Mesendoderm (in vitro differentiated cells): ENCODE measurements at regions not wholly inside any gene's neighbourhood (a gene's known extent, or its start where the extent isn't known, plus 50 kb on each side); places are given as distances from the start of the nearest gene placed in this dataset.
A peak's percentile ranks its signal among the peaks of the same experiment; 100 is the strongest.

Source experiments
- DNase-seq: peaks from one replicate; pipeline ENCODE4 v3.0.0; 2013
- H2AK5ac ChIP-seq: 2 replicates; pipeline ENCODE4 v1.6.1; 2013; ENCODE audit warnings: low read length, inconsistent platforms
- H2BK120ac ChIP-seq: 2 replicates; pipeline ENCODE4 v1.6.1; 2013; ENCODE audit warnings: low read depth, mild to moderate bottlenecking, low read length, moderate library complexity, mixed read lengths
- H2BK15ac ChIP-seq: replicated peaks from 2 replicates; pipeline ENCODE4 v1.6.1; 2013; ENCODE audit warnings: low read depth, mild to moderate bottlenecking, moderate library complexity
- H2BK5ac ChIP-seq: 2 replicates; pipeline ENCODE4 v1.6.1; 2013; ENCODE audit warnings: low read length, inconsistent platforms
- H3K18ac ChIP-seq: 2 replicates; pipeline ENCODE4 v1.6.1; 2013; ENCODE audit warnings: mild to moderate bottlenecking, low read length, mixed read lengths
- H3K23ac ChIP-seq: one replicate; pipeline ENCODE4 v1.6.1; 2013; ENCODE audit warnings: low read length
- H3K27ac ChIP-seq: 2 replicates; pipeline ENCODE4 v1.5.1; 2013; ENCODE audit warnings: low read depth, mild to moderate bottlenecking, inconsistent platforms, low read length, moderate library complexity
- H3K27me3 ChIP-seq: 2 replicates; pipeline ENCODE4 v1.6.1; 2013; ENCODE audit warnings: low read length, control low read depth, mild to moderate bottlenecking, inconsistent platforms; ENCODE audit not compliant: insufficient read depth, poor library complexity
- H3K36me3 ChIP-seq: 2 replicates; pipeline ENCODE4 v1.6.1; 2013; ENCODE audit warnings: low read length, inconsistent platforms; ENCODE audit not compliant: control insufficient read depth, insufficient read depth
- H3K4ac ChIP-seq: one replicate; pipeline ENCODE4 v1.6.1; 2013; ENCODE audit warnings: low read depth, mild to moderate bottlenecking, low read length, moderate library complexity
- H3K4me1 ChIP-seq: 2 replicates; pipeline ENCODE4 v1.6.1; 2013; ENCODE audit warnings: low read depth, low read length, inconsistent platforms; ENCODE audit not compliant: control insufficient read depth
- H3K4me2 ChIP-seq: 2 replicates; pipeline ENCODE4 v1.6.1; 2013; ENCODE audit warnings: low read length
- H3K4me3 ChIP-seq: 2 replicates; pipeline ENCODE4 v1.5.1; 2013; ENCODE audit warnings: mild to moderate bottlenecking, low read length
- H3K56ac ChIP-seq: one replicate; pipeline ENCODE4 v1.6.1; 2013; ENCODE audit warnings: low read length
- H3K79me1 ChIP-seq: 2 replicates; pipeline ENCODE4 v1.6.1; 2013; ENCODE audit warnings: low read length, inconsistent platforms
- H3K79me2 ChIP-seq: 2 replicates; pipeline ENCODE4 v1.6.1; 2013; ENCODE audit warnings: mild to moderate bottlenecking, low read length; ENCODE audit not compliant: control insufficient read depth, insufficient read depth
- H3K9ac ChIP-seq: 2 replicates; pipeline ENCODE4 v1.6.1; 2013; ENCODE audit warnings: low read length, inconsistent platforms
- H4K5ac ChIP-seq: one replicate; pipeline ENCODE4 v1.6.1; 2013; ENCODE audit warnings: low read length
- H4K8ac ChIP-seq: one replicate; pipeline ENCODE4 v1.6.1; 2013; ENCODE audit warnings: low read depth, mild to moderate bottlenecking, control low read depth, low read length, moderate library complexity
- WGBS: extraction: QIAGEN DNeasy Blood & Tissue Kit; methylation state at CpG from one replicate; pipeline ENCODE4 v1.1.7; 2013; ENCODE audit warnings: low lambda C conversion rate, missing lambda C conversion rate; ENCODE audit not compliant: insufficient coverage; ENCODE audit errors: extremely low coverage; 5-methylcytosine and 5-hydroxymethylcytosine counted together

DNA sequence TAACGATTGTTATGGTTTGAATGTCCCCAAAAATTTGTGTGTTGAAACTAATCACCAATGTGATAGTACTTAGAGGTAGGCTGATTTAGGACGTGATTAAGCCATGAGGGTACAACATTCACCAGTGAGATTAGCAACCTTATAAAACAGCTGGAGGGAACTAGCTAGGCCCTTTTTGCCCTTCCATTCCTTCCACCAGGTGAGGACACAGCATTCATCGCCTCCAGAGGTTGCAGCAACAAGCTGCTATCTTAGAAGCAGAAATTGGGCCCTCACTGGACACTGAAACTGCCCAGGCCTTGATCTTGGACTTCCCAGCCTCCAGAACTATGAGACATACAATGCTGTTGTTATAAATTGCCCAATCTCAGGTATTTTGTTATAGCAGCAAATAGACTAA, 340.7 kb upstream of the JARID2 start:
- H4K5ac ChIP-seq, result no peak overlapping the region
- no peak overlapping the region for H2BK5ac ChIP-seq
- WGBS, result no CpG with 5 or more reads among the region's 3 CpGs
- no peak overlapping the region for H3K27ac ChIP-seq
- H2AK5ac ChIP-seq, result no peak overlapping the region
- no peak overlapping the region for H3K56ac ChIP-seq
- peak; percentile 27 for DNase-seq
- H3K79me1 ChIP-seq, result no peaks in the 10 kb centered on the region
- no peak overlapping the region for H3K4me3 ChIP-seq
- H3K23ac ChIP-seq, result no peak overlapping the region
- no peaks in the 10 kb centered on the region for H3K27me3 ChIP-seq
- no peaks in the 10 kb centered on the region for H3K79me2 ChIP-seq
- no peak overlapping the region for H3K18ac ChIP-seq
- H2BK120ac ChIP-seq, result no peak overlapping the region
- no peak overlapping the region for H4K8ac ChIP-seq
- H3K4me1 ChIP-seq, result no peaks in the 10 kb centered on the region
- no peak overlapping the region for H3K4ac ChIP-seq
- no peak overlapping the region for H3K4me2 ChIP-seq
- no peak overlapping the region for H2BK15ac ChIP-seq
- H3K9ac ChIP-seq, result no peak overlapping the region
- no peaks in the 10 kb centered on the region for H3K36me3 ChIP-seq

DNA sequence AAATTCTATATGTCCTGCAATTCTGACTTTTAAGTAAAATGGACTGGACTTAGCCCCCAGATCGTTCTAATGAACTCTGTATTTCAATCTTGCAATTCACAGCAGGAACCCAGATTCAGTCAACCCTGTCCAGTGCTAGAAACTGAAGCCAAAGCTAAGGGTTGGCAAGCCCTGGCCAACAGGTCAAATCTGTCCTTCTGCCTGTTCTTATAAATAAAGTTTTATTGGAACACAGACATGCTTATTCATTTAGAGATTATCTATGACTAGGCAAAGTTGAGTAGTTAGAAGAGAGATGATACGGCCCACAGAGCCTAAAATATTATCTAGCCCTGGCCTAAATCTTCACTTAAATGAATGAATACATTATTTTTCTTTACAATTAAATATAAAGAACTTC, 339.2 kb upstream of the JARID2 start:
- no peak overlapping the region for H3K18ac ChIP-seq
- no peaks in the 10 kb centered on the region for H3K79me1 ChIP-seq
- no peak overlapping the region for H2BK120ac ChIP-seq
- H3K27me3 ChIP-seq, result no peaks in the 10 kb centered on the region
- no CpG with 5 or more reads among the region's 2 CpGs for WGBS
- no peak overlapping the region for H2AK5ac ChIP-seq
- H3K4ac ChIP-seq, result no peak overlapping the region
- no peak overlapping the region for H3K23ac ChIP-seq
- no peaks in the 10 kb centered on the region for H3K4me1 ChIP-seq
- no peak overlapping the region for H3K4me2 ChIP-seq
- H3K27ac ChIP-seq, result no peak overlapping the region
- no peak overlapping the region for H3K9ac ChIP-seq
- H3K56ac ChIP-seq, result no peak overlapping the region
- H2BK5ac ChIP-seq, result no peak overlapping the region
- no peak overlapping the region for H3K4me3 ChIP-seq
- H4K5ac ChIP-seq, result no peak overlapping the region
- H3K79me2 ChIP-seq, result no peaks in the 10 kb centered on the region
- H2BK15ac ChIP-seq, result no peak overlapping the region
- H3K36me3 ChIP-seq, result no peaks in the 10 kb centered on the region
- no peak for DNase-seq
- H4K8ac ChIP-seq, result no peak overlapping the region

DNA sequence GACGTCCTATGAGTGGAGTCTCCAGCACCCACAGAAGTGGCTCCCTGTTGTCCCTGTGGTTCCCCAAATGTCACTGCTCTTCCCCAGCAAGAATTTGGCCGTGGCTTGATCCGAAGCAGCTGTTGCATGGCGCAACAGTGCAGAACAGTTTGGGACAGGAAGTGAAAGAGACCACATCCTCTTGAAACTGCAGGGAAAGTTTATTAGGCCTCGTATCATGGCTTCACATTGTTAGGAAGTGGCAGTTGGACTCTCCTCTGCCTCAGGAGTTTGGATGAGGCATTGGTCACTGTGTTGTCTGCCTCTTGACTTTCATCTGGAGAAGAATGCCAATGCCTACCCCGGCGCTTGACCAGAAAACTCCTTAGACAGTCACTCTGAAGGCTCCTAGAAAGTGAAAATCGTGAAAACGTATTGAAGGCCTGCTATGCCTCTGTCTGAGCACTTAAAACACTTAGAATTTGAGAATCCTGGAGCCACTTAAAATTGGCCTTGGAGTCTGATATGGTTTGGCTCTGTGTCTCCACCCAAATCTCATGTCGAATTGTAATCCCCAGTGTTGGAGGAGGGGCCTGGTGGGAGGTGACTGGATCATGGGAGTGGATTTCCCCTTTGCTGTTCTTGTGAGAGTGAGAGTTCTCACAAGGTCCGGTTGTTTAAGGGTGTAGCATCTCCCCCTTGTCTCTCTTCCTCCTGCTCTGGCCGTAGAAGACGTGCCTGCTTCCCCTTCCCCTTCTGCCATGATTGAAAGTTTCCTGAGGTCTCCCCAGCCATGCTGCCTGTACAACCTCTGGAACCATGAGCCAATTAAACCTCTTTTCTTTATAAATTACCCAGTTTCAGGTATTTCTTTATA, 334.9 kb upstream of the JARID2 start:
- WGBS, result no CpG with 5 or more reads among the region's 13 CpGs
- no peak for DNase-seq

DNA sequence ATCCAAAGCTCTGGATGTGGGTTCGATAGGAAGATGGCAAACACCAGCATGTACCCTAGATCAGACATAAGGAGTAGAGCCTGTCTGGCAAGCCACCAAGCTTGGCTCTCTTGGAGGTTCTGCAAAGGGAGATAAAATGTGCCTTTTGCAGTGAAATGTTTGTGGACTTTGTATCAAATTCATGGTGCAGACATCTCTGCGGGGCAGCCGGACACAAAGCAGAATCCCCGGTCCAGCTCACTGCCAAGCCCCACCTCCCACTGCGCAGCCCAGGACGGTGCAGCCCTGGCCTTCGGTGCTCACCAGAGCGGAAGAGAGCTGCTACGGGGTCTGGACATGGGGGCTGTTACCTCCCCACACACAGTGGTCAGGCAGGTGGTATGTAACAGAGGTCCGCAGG, 333.6 kb upstream of the JARID2 start:
- Histone ChIP-seq H3K9ac (no peak overlapping the region), H2BK120ac (no peak overlapping the region), H3K18ac (no peak overlapping the region), H3K79me2 (no peaks in the 10 kb centered on the region), H3K27me3 (no peaks in the 10 kb centered on the region), H3K79me1 (no peaks in the 10 kb centered on the region), H3K4ac (no peak overlapping the region), H3K36me3 (no peaks in the 10 kb centered on the region), H4K5ac (no peak overlapping the region), H2BK5ac (no peak overlapping the region), H2AK5ac (no peak overlapping the region), H3K23ac (no peak overlapping the region), H3K56ac (no peak overlapping the region), H3K4me3 (no peak overlapping the region), H3K27ac (no peak overlapping the region), H4K8ac (no peak overlapping the region), H3K4me1 (no peaks in the 10 kb centered on the region), H2BK15ac (no peak overlapping the region), H3K4me2 (no peak overlapping the region)
- no CpG with 5 or more reads among the region's 10 CpGs for WGBS
- no peak for DNase-seq

More for the DNA sequence above, 334.9 kb upstream of the JARID2 start:
- no peak overlapping the region for H3K4ac ChIP-seq
- H2BK15ac ChIP-seq, result no peak overlapping the region
- H4K8ac ChIP-seq, result no peak overlapping the region
- no peaks in the 10 kb centered on the region for H3K36me3 ChIP-seq
- no peak overlapping the region for H2BK120ac ChIP-seq
- no peaks in the 10 kb centered on the region for H3K27me3 ChIP-seq
- no peak overlapping the region for H3K23ac ChIP-seq
- H3K56ac ChIP-seq, result no peak overlapping the region
- H3K79me2 ChIP-seq, result no peaks in the 10 kb centered on the region
- H3K4me2 ChIP-seq, result no peak overlapping the region
- H3K9ac ChIP-seq, result no peak overlapping the region
- H3K4me1 ChIP-seq, result no peaks in the 10 kb centered on the region
- H3K4me3 ChIP-seq, result no peak overlapping the region
- H3K27ac ChIP-seq, result no peak overlapping the region
- H3K79me1 ChIP-seq, result no peaks in the 10 kb centered on the region
- no peak overlapping the region for H2BK5ac ChIP-seq
- H4K5ac ChIP-seq, result no peak overlapping the region
- H3K18ac ChIP-seq, result no peak overlapping the region
- H2AK5ac ChIP-seq, result no peak overlapping the region

DNA sequence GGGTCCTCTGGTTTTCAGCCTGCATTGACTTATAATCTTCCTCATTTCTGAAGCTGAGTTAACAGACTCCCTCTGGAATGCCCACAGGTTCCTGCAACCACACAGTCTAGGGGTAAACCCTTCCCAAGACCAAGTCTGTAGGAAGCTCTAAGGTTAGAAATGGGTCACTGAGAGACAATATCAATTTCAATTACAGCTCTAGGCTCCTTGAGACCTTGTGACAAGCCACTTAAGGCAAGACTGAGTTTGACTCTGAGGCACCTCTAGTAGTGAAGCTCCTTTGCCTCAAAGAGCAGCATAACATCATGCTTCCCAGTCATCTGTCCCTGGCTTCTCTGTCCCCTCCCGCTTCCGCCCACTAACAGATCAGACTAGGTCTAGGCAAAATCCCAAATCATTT, 333.2 kb upstream of the JARID2 start:
- H3K23ac ChIP-seq, result no peak overlapping the region
- WGBS, result no CpG with 5 or more reads among the region's 2 CpGs
- H3K36me3 ChIP-seq, result no peaks in the 10 kb centered on the region
- H3K18ac ChIP-seq, result no peak overlapping the region
- no peaks in the 10 kb centered on the region for H3K27me3 ChIP-seq
- H3K9ac ChIP-seq, result no peak overlapping the region
- H2AK5ac ChIP-seq, result no peak overlapping the region
- H3K4me2 ChIP-seq, result no peak overlapping the region
- H3K4me1 ChIP-seq, result no peaks in the 10 kb centered on the region
- H2BK15ac ChIP-seq, result no peak overlapping the region
- no peak overlapping the region for H2BK5ac ChIP-seq
- no peak overlapping the region for H3K27ac ChIP-seq
- H3K56ac ChIP-seq, result no peak overlapping the region
- H2BK120ac ChIP-seq, result no peak overlapping the region
- no peak overlapping the region for H4K8ac ChIP-seq
- no peak overlapping the region for H3K4me3 ChIP-seq
- H3K4ac ChIP-seq, result no peak overlapping the region
- H3K79me1 ChIP-seq, result no peaks in the 10 kb centered on the region
- no peak overlapping the region for H4K5ac ChIP-seq
- H3K79me2 ChIP-seq, result no peaks in the 10 kb centered on the region
- no peak for DNase-seq

DNA sequence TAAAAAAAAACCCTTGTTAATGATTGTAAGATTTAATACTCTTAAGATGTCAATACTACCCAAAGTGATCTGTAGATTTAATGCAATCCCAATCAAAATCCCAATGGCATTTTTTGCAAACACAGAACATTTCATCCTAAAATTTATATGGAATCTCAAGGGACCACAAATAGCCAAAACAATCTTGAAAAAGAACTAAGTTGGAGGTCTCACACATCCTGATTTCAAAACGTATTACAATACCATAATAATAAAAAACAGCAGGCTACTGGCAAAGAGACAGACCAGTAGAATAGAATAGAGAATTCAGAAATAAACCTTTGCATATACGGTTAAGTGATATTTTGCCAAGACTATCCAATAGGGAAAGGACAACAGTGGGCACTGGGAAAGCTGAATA, 331.9 kb upstream of the JARID2 start:
- Histone ChIP-seq H3K27ac (no peak overlapping the region), H3K79me1 (no peaks in the 10 kb centered on the region), H3K56ac (no peak overlapping the region), H3K79me2 (no peaks in the 10 kb centered on the region), H2BK15ac (no peak overlapping the region), H3K18ac (no peak overlapping the region), H4K8ac (no peak overlapping the region), H3K4me1 (no peaks in the 10 kb centered on the region), H4K5ac (no peak overlapping the region), H3K4me3 (no peak overlapping the region), H3K4me2 (no peak overlapping the region), H3K36me3 (no peaks in the 10 kb centered on the region), H2BK120ac (no peak overlapping the region), H3K4ac (no peak overlapping the region), H2AK5ac (no peak overlapping the region), H3K27me3 (no peaks in the 10 kb centered on the region), H3K23ac (no peak overlapping the region), H3K9ac (no peak overlapping the region), H2BK5ac (no peak overlapping the region)
- DNase-seq, result no peak
- WGBS, result no CpG with 5 or more reads among the region's 2 CpGs
